Activated CD8-positive, alpha-beta memory T cell treated with anti-CD3 and anti-CD28 coated beads, Interleukin-2, amount 10 ng/mL, durations not matched to agents 7 days and 5 days (primary cell): ENCODE measurements at regions not wholly inside any gene's neighbourhood (a gene's known extent, or its start where the extent isn't known, plus 50 kb on each side); places are given as distances from the start of the nearest gene placed in this dataset.

Source experiments
- ATAC-seq: fragments of 150-1000 bp; cut with Tn5 transposase; one replicate; pipeline ENCODE4 v1.10.0; 2021; ENCODE audit warnings: moderate library complexity
- CTCF ChIA-PET: fragments of 350-600 bp; sonication (Branson Sonifier 250); formaldehyde crosslinking; loops from one replicate; lab custom pipeline; 2021; ENCODE audit warnings: antibody characterized with exemption; lab: Charles Lee
- DNase-seq: peaks from one replicate; pipeline ENCODE4 v3.0.0-alpha.2; 2020
- H3K27ac Mint-ChIP-seq: one replicate; pipeline ENCODE4 v1.8.0; 2021; ENCODE audit warnings: mild to moderate bottlenecking, mixed read lengths
- H3K27me3 Mint-ChIP-seq: one replicate; pipeline ENCODE4 v1.8.0; 2021; ENCODE audit warnings: mixed read lengths
- H3K36me3 Mint-ChIP-seq: one replicate; pipeline ENCODE4 v1.8.0; 2021; ENCODE audit warnings: mild to moderate bottlenecking, mixed read lengths
- H3K4me1 Mint-ChIP-seq: one replicate; pipeline ENCODE4 v1.8.0; 2021; ENCODE audit warnings: mixed read lengths
- H3K4me3 Mint-ChIP-seq: one replicate; pipeline ENCODE4 v1.8.0; 2021; ENCODE audit warnings: mild to moderate bottlenecking, moderate library complexity, mixed read lengths
- H3K9me3 Mint-ChIP-seq: one replicate; pipeline ENCODE4 v1.8.0; 2022; ENCODE audit warnings: low read depth, mixed read lengths

GRCh38 chr2:103788951-103789350 is 1027.1 kb downstream of the TMEM182 start:
- Mint-ChIP-seq H3K9me3 (peaks cover 3% of the 10 kb centered on the region), H3K4me1 (no peaks in the 10 kb centered on the region), H3K36me3 (no peaks in the 10 kb centered on the region), H3K27me3 (no peaks in the 10 kb centered on the region), H3K27ac (no peak overlapping the region), H3K4me3 (no peak overlapping the region)
- ATAC-seq = no peak
- DNase-seq = no peak
- CTCF ChIA-PET = no interaction called here

GRCh38 chr2:103789381-103790095 is 1027.7 kb downstream of the TMEM182 start:
- H3K4me3 Mint-ChIP-seq = no peak overlapping the region
- H3K27ac Mint-ChIP-seq = no peak overlapping the region
- no peaks in the 10 kb centered on the region for H3K4me1 Mint-ChIP-seq
- no peaks in the 10 kb centered on the region for H3K27me3 Mint-ChIP-seq
- CTCF ChIA-PET = no interaction called here
- H3K9me3 Mint-ChIP-seq = peaks cover 3% of the 10 kb centered on the region
- DNase-seq (no peak), ATAC-seq (no peak)
- H3K36me3 Mint-ChIP-seq = no peaks in the 10 kb centered on the region

GRCh38 chr2:103792042-103792441 is 1030.2 kb downstream of the TMEM182 start:
- CTCF ChIA-PET = no interaction called here
- Mint-ChIP-seq H3K9me3 (peaks cover 3% of the 10 kb centered on the region), H3K4me1 (no peaks in the 10 kb centered on the region), H3K27ac (no peak overlapping the region), H3K4me3 (no peak overlapping the region), H3K27me3 (no peaks in the 10 kb centered on the region), H3K36me3 (no peaks in the 10 kb centered on the region)
- ATAC-seq (no peak), DNase-seq (no peak)

GRCh38 chr2:103798291-103798690 is 1036.5 kb downstream of the TMEM182 start:
- Mint-ChIP-seq H3K36me3 (no peaks in the 10 kb centered on the region), H3K4me3 (no peak overlapping the region), H3K27me3 (no peaks in the 10 kb centered on the region), H3K27ac (no peak overlapping the region), H3K4me1 (no peaks in the 10 kb centered on the region), H3K9me3 (peaks cover 8% of the 10 kb centered on the region)
- no peak for ATAC-seq
- DNase-seq = no peak
- CTCF ChIA-PET = interaction anchor here (0.8 kb wide), 1 partner anchor 27 kb away, joined by 3 read pairs; no protein-coding TSS in a partner anchor

GRCh38 chr2:103804013-103804412 is 1042.2 kb downstream of the TMEM182 start:
- no peaks in the 10 kb centered on the region for H3K4me1 Mint-ChIP-seq
- CTCF ChIA-PET = no interaction called here
- H3K27ac Mint-ChIP-seq = no peak overlapping the region
- no peak overlapping the region for H3K4me3 Mint-ChIP-seq
- no peaks in the 10 kb centered on the region for H3K27me3 Mint-ChIP-seq
- H3K36me3 Mint-ChIP-seq = no peaks in the 10 kb centered on the region
- DNase-seq = no peak
- ATAC-seq = no peak
- H3K9me3 Mint-ChIP-seq = peaks cover 10% of the 10 kb centered on the region

GRCh38 chr2:103805746-103806145 is 1043.9 kb downstream of the TMEM182 start:
- H3K27me3 Mint-ChIP-seq = no peaks in the 10 kb centered on the region
- CTCF ChIA-PET = no interaction called here
- H3K4me3 Mint-ChIP-seq = no peak overlapping the region
- H3K9me3 Mint-ChIP-seq = peaks cover 9% of the 10 kb centered on the region
- no peaks in the 10 kb centered on the region for H3K4me1 Mint-ChIP-seq
- DNase-seq = no peak
- no peaks in the 10 kb centered on the region for H3K36me3 Mint-ChIP-seq
- ATAC-seq = no peak
- H3K27ac Mint-ChIP-seq = no peak overlapping the region

GRCh38 chr2:103808814-103809213 is 1045.1 kb upstream of the POU3F3 start:
- DNase-seq (no peak), ATAC-seq (no peak)
- no peaks in the 10 kb centered on the region for H3K36me3 Mint-ChIP-seq
- H3K27me3 Mint-ChIP-seq = no peaks in the 10 kb centered on the region
- H3K9me3 Mint-ChIP-seq = peaks cover 6% of the 10 kb centered on the region
- no peak overlapping the region for H3K4me3 Mint-ChIP-seq
- H3K27ac Mint-ChIP-seq = no peak overlapping the region
- no peaks in the 10 kb centered on the region for H3K4me1 Mint-ChIP-seq
- CTCF ChIA-PET = no interaction called here

GRCh38 chr2:103809415-103809814 is 1044.5 kb upstream of the POU3F3 start:
- CTCF ChIA-PET = no interaction called here
- ATAC-seq (no peak), DNase-seq (no peak)
- H3K27me3 Mint-ChIP-seq = no peaks in the 10 kb centered on the region
- H3K4me1 Mint-ChIP-seq = no peaks in the 10 kb centered on the region
- no peak overlapping the region for H3K27ac Mint-ChIP-seq
- no peaks in the 10 kb centered on the region for H3K36me3 Mint-ChIP-seq
- H3K4me3 Mint-ChIP-seq = no peak overlapping the region
- peaks cover 6% of the 10 kb centered on the region for H3K9me3 Mint-ChIP-seq

- no peaks in the 10 kb centered on the region for H3K36me3 Mint-ChIP-seq
- H3K27me3 Mint-ChIP-seq = no peaks in the 10 kb centered on the region
- no peak for DNase-seq
- H3K27ac Mint-ChIP-seq = no peak overlapping the region
- CTCF ChIA-PET = no interaction called here
- H3K9me3 Mint-ChIP-seq = peaks cover 6% of the 10 kb centered on the region
- no peaks in the 10 kb centered on the region for H3K4me1 Mint-ChIP-seq
- no peak for ATAC-seq
- no peak overlapping the region for H3K4me3 Mint-ChIP-seq
These were observed 1043.9 kb upstream of the POU3F3 start for GRCh38 chr2:103809941-103810441.

GRCh38 chr2:103810875-103811274 is 1043.0 kb upstream of the POU3F3 start:
- no peak overlapping the region for H3K27ac Mint-ChIP-seq
- H3K4me3 Mint-ChIP-seq = no peak overlapping the region
- H3K9me3 Mint-ChIP-seq = peaks cover 6% of the 10 kb centered on the region
- no peaks in the 10 kb centered on the region for H3K4me1 Mint-ChIP-seq
- H3K27me3 Mint-ChIP-seq = no peaks in the 10 kb centered on the region
- H3K36me3 Mint-ChIP-seq = no peaks in the 10 kb centered on the region
- ATAC-seq (no peak), DNase-seq (no peak)
- CTCF ChIA-PET = no interaction called here

GRCh38 chr2:103814016-103814415 is 1039.9 kb upstream of the POU3F3 start:
- no peaks in the 10 kb centered on the region for H3K27me3 Mint-ChIP-seq
- ATAC-seq (no peak), DNase-seq (no peak)
- H3K4me3 Mint-ChIP-seq = no peak overlapping the region
- H3K27ac Mint-ChIP-seq = no peak overlapping the region
- H3K36me3 Mint-ChIP-seq = no peaks in the 10 kb centered on the region
- no peaks in the 10 kb centered on the region for H3K4me1 Mint-ChIP-seq
- CTCF ChIA-PET = no interaction called here
- H3K9me3 Mint-ChIP-seq = peaks cover 6% of the 10 kb centered on the region

- Mint-ChIP-seq H3K4me1 (no peaks in the 10 kb centered on the region), H3K36me3 (no peaks in the 10 kb centered on the region), H3K27me3 (no peaks in the 10 kb centered on the region), H3K4me3 (no peak overlapping the region), H3K9me3 (peaks cover 6% of the 10 kb centered on the region), H3K27ac (no peak overlapping the region)
- CTCF ChIA-PET = no interaction called here
- DNase-seq = no peak
- ATAC-seq = no peak
These were observed 1038.2 kb upstream of the POU3F3 start for GRCh38 chr2:103815731-103816130.

GRCh38 chr2:103817746-103818145 is 1036.2 kb upstream of the POU3F3 start:
- Mint-ChIP-seq H3K4me3 (no peak overlapping the region), H3K4me1 (no peaks in the 10 kb centered on the region), H3K27ac (no peak overlapping the region), H3K27me3 (no peaks in the 10 kb centered on the region), H3K36me3 (no peaks in the 10 kb centered on the region), H3K9me3 (peaks cover 2% of the 10 kb centered on the region)
- CTCF ChIA-PET = no interaction called here
- no peak for DNase-seq
- ATAC-seq = no peak

- DNase-seq (no peak), ATAC-seq (no peak)
- CTCF ChIA-PET = no interaction called here
- Mint-ChIP-seq H3K27me3 (no peaks in the 10 kb centered on the region), H3K27ac (no peak overlapping the region), H3K9me3 (peaks cover 2% of the 10 kb centered on the region), H3K4me1 (no peaks in the 10 kb centered on the region), H3K4me3 (no peak overlapping the region), H3K36me3 (no peaks in the 10 kb centered on the region)
These were observed 1035.7 kb upstream of the POU3F3 start for GRCh38 chr2:103818176-103818575.
